Omental fat pad (tissue), 3 donors: ENCODE measurements at regions not wholly inside any gene's neighbourhood (a gene's known extent, or its start where the extent isn't known, plus 50 kb on each side); places are given as distances from the start of the nearest gene placed in this dataset.

Experiments
- ATAC-seq: fragments of 150-250 bp; one replicate; pipeline ENCODE4 v1.9.1; 2016; ENCODE audit warnings: mild to moderate bottlenecking, moderate library complexity; ENCODE audit not compliant: low FRiP score
- DNase-seq: peaks from one replicate; pipeline ENCODE4 v3.0.0-alpha.2; 2019; ENCODE audit warnings: low spot score
- TF ChIP-seq, protein P1 (sequence below), 3 donors: fragments of 450-650 bp; IDR thresholded peaks; one replicate each; pipeline ENCODE4 v1.5.1; 2016 to 2017; ENCODE audit warnings: antibody characterized with exemption in 3 of 3, mild to moderate bottlenecking in 3 of 3, moderate library complexity in 2 of 3

DNA sequence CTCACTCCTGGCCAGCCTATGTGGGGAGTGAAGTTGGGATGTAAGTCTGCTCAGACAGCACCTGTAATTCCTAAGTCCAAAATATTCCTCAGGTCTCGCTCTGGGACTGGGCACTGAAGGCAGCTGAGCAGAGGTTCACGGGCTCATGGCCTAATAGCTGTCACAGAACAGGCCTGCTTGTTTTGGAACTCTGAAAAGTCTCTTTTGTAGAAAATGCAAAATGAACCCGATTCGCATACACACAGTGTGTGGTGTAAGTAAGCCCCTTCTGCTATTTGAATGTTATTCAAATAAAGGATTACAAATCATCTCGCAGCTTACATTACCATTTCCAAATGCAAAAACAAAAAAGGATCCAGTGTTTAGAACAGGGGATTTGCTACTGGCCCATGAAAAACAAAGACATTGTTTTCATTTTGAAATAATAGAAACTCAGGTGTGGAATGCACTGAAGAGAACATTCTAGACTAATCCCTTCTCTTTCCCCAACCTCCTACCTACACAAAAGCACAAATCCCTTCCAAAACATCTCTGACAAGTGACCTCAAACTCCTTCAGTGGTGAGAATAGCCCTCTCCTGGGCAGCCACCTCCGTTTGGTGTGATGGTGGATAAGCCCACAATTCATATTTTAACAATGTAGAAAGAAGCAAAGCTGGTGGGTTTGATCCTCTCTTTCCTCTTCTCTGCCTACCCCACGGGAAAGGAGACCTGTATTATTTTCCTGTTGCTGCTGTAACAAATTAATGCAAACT is 118.3 kb upstream of the NCK2 start:
- DNase-seq (no peak), ATAC-seq (no peak)
- TF ChIP-seq, protein P1, sequence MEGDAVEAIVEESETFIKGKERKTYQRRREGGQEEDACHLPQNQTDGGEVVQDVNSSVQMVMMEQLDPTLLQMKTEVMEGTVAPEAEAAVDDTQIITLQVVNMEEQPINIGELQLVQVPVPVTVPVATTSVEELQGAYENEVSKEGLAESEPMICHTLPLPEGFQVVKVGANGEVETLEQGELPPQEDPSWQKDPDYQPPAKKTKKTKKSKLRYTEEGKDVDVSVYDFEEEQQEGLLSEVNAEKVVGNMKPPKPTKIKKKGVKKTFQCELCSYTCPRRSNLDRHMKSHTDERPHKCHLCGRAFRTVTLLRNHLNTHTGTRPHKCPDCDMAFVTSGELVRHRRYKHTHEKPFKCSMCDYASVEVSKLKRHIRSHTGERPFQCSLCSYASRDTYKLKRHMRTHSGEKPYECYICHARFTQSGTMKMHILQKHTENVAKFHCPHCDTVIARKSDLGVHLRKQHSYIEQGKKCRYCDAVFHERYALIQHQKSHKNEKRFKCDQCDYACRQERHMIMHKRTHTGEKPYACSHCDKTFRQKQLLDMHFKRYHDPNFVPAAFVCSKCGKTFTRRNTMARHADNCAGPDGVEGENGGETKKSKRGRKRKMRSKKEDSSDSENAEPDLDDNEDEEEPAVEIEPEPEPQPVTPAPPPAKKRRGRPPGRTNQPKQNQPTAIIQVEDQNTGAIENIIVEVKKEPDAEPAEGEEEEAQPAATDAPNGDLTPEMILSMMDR (IDR thresholded peaks at IDR 0.05) = no peak

DNA sequence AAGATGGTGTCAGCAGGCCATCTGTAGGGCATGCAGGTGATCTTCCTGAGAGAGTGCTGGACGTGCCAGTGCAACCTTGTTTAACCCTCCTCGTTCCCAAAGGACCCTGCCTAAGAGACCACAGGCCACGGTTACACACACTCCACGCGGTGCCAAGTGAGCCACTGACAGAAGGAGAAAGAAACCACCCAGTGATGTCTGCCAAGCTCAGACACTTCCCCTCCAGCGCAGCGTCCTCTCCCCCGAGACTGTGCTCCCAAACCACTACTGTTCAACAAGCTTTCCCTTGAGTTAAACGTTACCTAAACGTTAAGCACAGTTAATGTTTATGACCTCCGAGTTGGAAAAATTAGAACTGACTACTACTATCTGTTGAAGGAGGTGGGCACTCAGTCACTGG is 119.1 kb upstream of the NCK2 start:
- TF ChIP-seq, protein P1 (IDR thresholded peaks at IDR 0.05) = no peak
- DNase-seq (no peak), ATAC-seq (no peak)

DNA sequence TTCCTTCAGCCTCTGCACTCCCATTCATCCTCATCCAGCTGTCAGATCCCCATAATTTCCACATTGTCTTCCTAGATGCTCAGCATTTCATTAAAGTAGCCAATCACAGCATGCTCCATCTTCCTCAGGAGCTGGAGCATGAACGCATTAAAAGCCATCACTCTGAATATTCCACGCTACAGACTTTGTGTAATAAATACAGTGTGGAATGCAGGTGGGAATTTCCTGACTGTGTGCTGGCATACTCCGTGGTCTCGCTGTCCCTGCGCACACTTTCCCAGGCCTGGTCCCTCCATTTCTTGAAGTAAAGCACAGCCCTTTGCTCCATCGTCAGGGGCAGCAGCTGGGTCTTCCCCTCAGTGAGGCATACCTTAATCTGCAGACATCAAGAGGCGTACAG is 123.7 kb upstream of the NCK2 start:
- DNase-seq = no peak
- TF ChIP-seq, protein P1 (IDR thresholded peaks at IDR 0.05) = no peak
- no peak for ATAC-seq

DNA sequence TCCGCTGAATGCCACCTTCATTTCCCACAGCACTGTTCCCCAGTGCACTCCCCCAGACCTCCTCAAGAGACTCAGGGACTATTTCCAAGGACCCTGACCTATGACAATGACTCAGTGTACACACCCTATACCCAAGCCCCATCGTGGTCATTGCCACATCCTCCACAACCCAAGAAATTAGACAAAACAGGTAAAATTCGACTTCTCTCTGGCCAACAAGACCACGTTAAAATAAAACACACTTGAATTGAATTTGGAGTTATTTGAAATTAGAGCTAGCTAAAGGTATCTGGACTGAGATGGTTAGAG is 126.4 kb upstream of the NCK2 start:
- DNase-seq (no peak), ATAC-seq (no peak)
- TF ChIP-seq, protein P1 (IDR thresholded peaks at IDR 0.05) = no peak

DNA sequence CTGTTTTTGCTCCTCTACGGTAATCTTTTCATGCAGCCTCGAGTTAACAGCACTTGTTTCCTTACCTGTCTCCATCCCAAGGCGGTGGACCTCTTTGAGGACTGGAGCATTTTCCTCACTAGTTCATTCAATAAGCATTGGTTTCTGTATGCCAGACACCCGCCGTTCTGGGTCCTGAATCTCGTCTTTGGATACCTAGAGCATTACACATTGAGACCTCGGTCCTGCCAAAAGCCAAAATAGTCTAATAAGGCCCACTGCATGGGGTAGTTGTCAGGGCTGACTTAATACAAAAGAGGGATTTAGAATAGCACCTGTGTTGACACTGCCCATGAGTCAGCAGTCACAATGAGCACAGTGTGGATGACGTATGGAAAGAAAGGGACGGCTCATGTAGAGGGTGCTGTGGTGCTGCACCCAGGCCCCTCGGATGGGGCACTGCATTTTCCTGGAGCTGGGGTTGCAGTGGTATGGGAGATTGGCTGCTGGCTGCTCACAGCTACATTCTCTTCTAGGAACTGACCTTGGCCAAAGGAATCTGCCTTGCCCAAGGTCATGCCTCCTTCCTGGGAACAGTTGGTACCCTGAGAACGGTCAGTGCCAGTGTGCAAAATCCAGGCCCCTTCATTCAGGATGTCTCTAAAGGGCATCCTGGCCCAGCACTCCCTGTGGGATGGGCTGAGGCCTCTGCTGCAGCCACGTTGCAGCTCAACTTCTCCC is 126.9 kb upstream of the NCK2 start:
- no peak for ATAC-seq
- TF ChIP-seq, protein P1 (IDR thresholded peaks at IDR 0.05) = no peak
- no peak for DNase-seq

DNA sequence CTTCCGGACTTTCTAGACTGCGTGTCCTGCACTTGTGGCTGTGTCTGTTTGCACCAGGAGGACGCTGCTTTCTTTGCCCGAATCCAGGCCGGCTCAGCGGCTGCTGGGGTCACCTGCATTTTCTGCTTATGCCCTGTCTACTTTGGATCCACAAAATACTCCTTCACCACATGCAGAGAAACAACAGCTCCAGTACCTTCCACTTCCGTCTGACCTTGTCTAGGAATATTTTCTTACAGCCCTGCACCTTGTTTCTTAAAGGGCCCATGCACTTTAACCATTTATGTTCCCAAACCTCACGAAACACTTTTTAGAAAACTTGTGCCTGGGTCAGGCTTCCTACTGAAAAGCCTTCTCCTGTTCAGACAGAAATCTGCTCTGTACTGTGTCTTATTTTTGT is 129.4 kb upstream of the NCK2 start:
- DNase-seq = no peak

More for the DNA sequence above, 129.4 kb upstream of the NCK2 start:
- TF ChIP-seq, protein P1 (IDR thresholded peaks at IDR 0.05) = no peak
- no peak for ATAC-seq
